ENCODE measurements at regions not wholly inside any gene's neighbourhood (a gene's known extent, or its start where the extent isn't known, plus 50 kb on each side); places are given as distances from the start of the nearest gene placed in this dataset.

DNA sequence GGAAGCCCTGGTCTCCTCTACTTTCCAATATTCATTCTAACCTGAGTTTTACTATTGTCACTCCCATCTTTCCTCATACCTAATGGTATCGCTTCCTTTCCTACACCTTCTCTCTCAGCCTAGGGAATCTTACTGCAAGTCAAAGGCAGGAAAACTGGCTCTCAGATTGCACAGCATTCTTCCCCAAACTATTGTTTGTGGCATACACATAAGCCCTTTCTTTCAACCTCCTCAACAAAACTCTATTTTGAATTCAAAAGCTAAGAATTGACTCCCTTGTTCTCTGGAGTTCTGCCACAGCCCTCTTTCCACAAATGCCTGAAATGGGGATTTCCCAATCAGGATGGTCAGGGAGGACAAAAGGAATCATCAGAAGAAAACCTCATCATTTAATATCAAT is 181.5 kb downstream of the FAM76B start:
- TF ChIP-seq, protein P1, sequence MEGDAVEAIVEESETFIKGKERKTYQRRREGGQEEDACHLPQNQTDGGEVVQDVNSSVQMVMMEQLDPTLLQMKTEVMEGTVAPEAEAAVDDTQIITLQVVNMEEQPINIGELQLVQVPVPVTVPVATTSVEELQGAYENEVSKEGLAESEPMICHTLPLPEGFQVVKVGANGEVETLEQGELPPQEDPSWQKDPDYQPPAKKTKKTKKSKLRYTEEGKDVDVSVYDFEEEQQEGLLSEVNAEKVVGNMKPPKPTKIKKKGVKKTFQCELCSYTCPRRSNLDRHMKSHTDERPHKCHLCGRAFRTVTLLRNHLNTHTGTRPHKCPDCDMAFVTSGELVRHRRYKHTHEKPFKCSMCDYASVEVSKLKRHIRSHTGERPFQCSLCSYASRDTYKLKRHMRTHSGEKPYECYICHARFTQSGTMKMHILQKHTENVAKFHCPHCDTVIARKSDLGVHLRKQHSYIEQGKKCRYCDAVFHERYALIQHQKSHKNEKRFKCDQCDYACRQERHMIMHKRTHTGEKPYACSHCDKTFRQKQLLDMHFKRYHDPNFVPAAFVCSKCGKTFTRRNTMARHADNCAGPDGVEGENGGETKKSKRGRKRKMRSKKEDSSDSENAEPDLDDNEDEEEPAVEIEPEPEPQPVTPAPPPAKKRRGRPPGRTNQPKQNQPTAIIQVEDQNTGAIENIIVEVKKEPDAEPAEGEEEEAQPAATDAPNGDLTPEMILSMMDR (conservative IDR thresholded peaks at IDR 0.05; ENCODE audit: low read depth, low read length) = no peak
- no peak for TF ChIP-seq RAD21 (IDR thresholded peaks at IDR 0.05; ENCODE audit: low read length)
- no peak for TF ChIP-seq POLR2A (IDR thresholded peaks at IDR 0.05; ENCODE audit: low read depth, low read length)
- TF ChIP-seq SMC3 (IDR thresholded peaks at IDR 0.05; ENCODE audit: low read depth, low read length) = no peak
- TF ChIP-seq RFX5 (IDR thresholded peaks at IDR 0.05; ENCODE audit: low read depth, low read length) = no peak
- TF ChIP-seq, protein P2, sequence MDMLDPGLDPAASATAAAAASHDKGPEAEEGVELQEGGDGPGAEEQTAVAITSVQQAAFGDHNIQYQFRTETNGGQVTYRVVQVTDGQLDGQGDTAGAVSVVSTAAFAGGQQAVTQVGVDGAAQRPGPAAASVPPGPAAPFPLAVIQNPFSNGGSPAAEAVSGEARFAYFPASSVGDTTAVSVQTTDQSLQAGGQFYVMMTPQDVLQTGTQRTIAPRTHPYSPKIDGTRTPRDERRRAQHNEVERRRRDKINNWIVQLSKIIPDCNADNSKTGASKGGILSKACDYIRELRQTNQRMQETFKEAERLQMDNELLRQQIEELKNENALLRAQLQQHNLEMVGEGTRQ (IDR thresholded peaks at IDR 0.05; ENCODE audit: low read depth, low read length) = no peak
- no peak for TF ChIP-seq MXI1 (IDR thresholded peaks at IDR 0.05; ENCODE audit: borderline replicate concordance, low read depth, low read length)

Data from IMR-90 (cell line).